ENCODE measurements at regions not wholly inside any gene's neighbourhood (a gene's known extent, or its start where the extent isn't known, plus 50 kb on each side); places are given as distances from the start of the nearest gene placed in this dataset.

GRCh38 chr15:24858737-24859601 lies 95.8 kb upstream of the SNRPN start:
- no peak for ATAC-seq (ENCODE audit: low read depth)
- H3K9me3 ChIP-seq (ENCODE audit: control extremely low read depth in 1 of 3, control insufficient read depth in 2 of 3, insufficient read depth in 1 of 3, low read length in 2 of 3) = peaks cover 1 to 7% (median 4%) of the 10 kb centered on the region in 3 donors
- no peaks in the 10 kb centered on the region for H3K79me2 ChIP-seq (ENCODE audit: control insufficient read depth, insufficient read depth, low read length)
- no peaks in the 10 kb centered on the region for H4K20me1 ChIP-seq (ENCODE audit: control insufficient read depth, insufficient read depth, low read length, poor library complexity, severe bottlenecking)
- H2AFZ ChIP-seq (ENCODE audit: insufficient read depth, low read depth, low read length, poor library complexity, severe bottlenecking) = no peak overlapping the region
- no peak overlapping the region for H3K27ac Mint-ChIP-seq
- H3K4me1 Mint-ChIP-seq = no peaks in the 10 kb centered on the region
- WGBS (ENCODE audit: insufficient coverage) = 57% methylated on average over 1 of the region's 7 CpGs
- H3K27me3 Mint-ChIP-seq = no peaks in the 10 kb centered on the region
- peaks cover 0 to 4% (median 0%) of the 10 kb centered on the region in 4 experiments for H3K27me3 ChIP-seq (replicated peaks in 1 of 4; ENCODE audit: control extremely low read depth in 1 of 4, control insufficient read depth in 3 of 4, insufficient read depth in 4 of 4, low read length in 3 of 4)
- peaks cover 5% of the 10 kb centered on the region for H3K9me3 Mint-ChIP-seq (ENCODE audit: insufficient read depth)
- H3K9ac ChIP-seq (ENCODE audit: low read length) = no peak overlapping the region
- H3K36me3 ChIP-seq (replicated peaks in 1 of 2; ENCODE audit: control extremely low read depth in 1 of 2, control insufficient read depth in 1 of 2, extremely low read depth in 1 of 2, insufficient read depth in 2 of 2, low read length in 1 of 2) = no peaks in the 10 kb centered on the region
- no peak overlapping the region for H3K4me3 Mint-ChIP-seq
- no peak overlapping the region for H3K27ac ChIP-seq (ENCODE audit: low read length in 2 of 2)
- H3K4me2 ChIP-seq (replicated peaks; ENCODE audit: low read depth, low read length, poor library complexity, severe bottlenecking) = no peak overlapping the region
- TF ChIP-seq CTCF (IDR thresholded peaks at IDR 0.05) = no peak
- TF ChIP-seq EZH2 (IDR thresholded peaks at IDR 0.05; ENCODE audit: borderline replicate concordance, insufficient read depth, low read depth, low read length, poor library complexity, severe bottlenecking) = no peak
- no peak overlapping the region for H3K4me3 ChIP-seq (ENCODE audit: control extremely low read depth in 1 of 5, extremely low read depth in 1 of 5, insufficient read depth in 1 of 5, low read depth in 2 of 5, low read length in 4 of 5)
- DNase-seq = no peak
- CTCF ChIA-PET = no interaction called here
- intact Hi-C loops (cut with micrococcal nuclease) = no loop called here
- H3K4me1 ChIP-seq (ENCODE audit: control insufficient read depth in 2 of 2, insufficient read depth in 2 of 2, low read length in 2 of 2) = no peaks in the 10 kb centered on the region
- POLR2A ChIA-PET = no interaction called here

DNA sequence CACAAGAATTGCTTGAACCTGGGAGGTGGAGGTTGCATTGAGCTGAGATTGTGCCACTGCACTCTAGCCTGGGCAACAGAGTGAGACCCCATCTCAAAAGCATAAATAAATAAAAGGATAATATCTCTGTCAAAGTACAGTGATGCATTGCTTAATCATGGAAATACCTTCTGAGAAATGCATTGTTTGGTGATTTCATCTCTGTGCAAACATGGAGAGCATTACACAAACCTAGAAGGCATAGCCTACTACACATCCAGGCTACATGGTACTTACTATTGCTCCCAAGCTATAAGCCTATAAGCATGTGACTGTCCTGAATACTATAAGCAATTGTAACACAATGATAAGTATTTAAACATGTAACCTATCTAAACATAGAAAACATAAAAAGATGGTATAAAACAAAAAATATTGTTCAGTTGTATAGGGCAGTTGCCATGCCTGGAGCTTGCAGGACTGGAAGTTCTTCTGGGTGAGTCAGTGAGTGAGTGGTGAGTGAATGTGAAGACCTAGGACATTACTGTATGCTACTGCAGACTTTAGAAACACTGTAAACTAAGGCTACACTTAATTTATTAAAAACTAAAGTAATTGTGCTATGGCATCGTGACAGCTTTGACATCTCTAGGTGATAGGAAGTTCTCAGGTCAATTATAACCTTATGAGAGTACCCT lies 93.6 kb upstream of the SNRPN start:
- no peak overlapping the region for H3K27ac Mint-ChIP-seq
- TF ChIP-seq EZH2 (IDR thresholded peaks at IDR 0.05; ENCODE audit: borderline replicate concordance, insufficient read depth, low read depth, low read length, poor library complexity, severe bottlenecking) = no peak
- no peak for TF ChIP-seq CTCF (IDR thresholded peaks at IDR 0.05)
- ATAC-seq (ENCODE audit: low read depth) (no peak), DNase-seq (no peak)
- no peaks in the 10 kb centered on the region for H3K27me3 Mint-ChIP-seq
- no peak overlapping the region for H3K4me3 ChIP-seq (ENCODE audit: control extremely low read depth in 1 of 5, extremely low read depth in 1 of 5, insufficient read depth in 1 of 5, low read depth in 2 of 5, low read length in 4 of 5)
- POLR2A ChIA-PET = no interaction called here
- H3K36me3 ChIP-seq (replicated peaks in 1 of 2; ENCODE audit: control extremely low read depth in 1 of 2, control insufficient read depth in 1 of 2, extremely low read depth in 1 of 2, insufficient read depth in 2 of 2, low read length in 1 of 2) = no peaks in the 10 kb centered on the region
- no peak overlapping the region for H3K9ac ChIP-seq (ENCODE audit: low read length)
- no CpG with 5 or more reads among the region's 1 CpG for WGBS (ENCODE audit: insufficient coverage)
- no peak overlapping the region for H2AFZ ChIP-seq (ENCODE audit: insufficient read depth, low read depth, low read length, poor library complexity, severe bottlenecking)
- no peak overlapping the region for H3K27ac ChIP-seq (ENCODE audit: low read length in 2 of 2)
- peaks cover 1 to 7% (median 4%) of the 10 kb centered on the region in 3 donors for H3K9me3 ChIP-seq (ENCODE audit: control extremely low read depth in 1 of 3, control insufficient read depth in 2 of 3, insufficient read depth in 1 of 3, low read length in 2 of 3)
- no peaks in the 10 kb centered on the region for H3K79me2 ChIP-seq (ENCODE audit: control insufficient read depth, insufficient read depth, low read length)
- H3K4me1 ChIP-seq (ENCODE audit: control insufficient read depth in 2 of 2, insufficient read depth in 2 of 2, low read length in 2 of 2) = no peaks in the 10 kb centered on the region
- no peak overlapping the region for H3K4me2 ChIP-seq (replicated peaks; ENCODE audit: low read depth, low read length, poor library complexity, severe bottlenecking)
- peaks cover 5% of the 10 kb centered on the region for H3K9me3 Mint-ChIP-seq (ENCODE audit: insufficient read depth)
- no peaks in the 10 kb centered on the region for H4K20me1 ChIP-seq (ENCODE audit: control insufficient read depth, insufficient read depth, low read length, poor library complexity, severe bottlenecking)
- no peak overlapping the region for H3K4me3 Mint-ChIP-seq
- intact Hi-C loops (cut with micrococcal nuclease) = no loop called here
- no peaks in the 10 kb centered on the region for H3K4me1 Mint-ChIP-seq
- CTCF ChIA-PET = no interaction called here
- H3K27me3 ChIP-seq (replicated peaks in 1 of 4; ENCODE audit: control extremely low read depth in 1 of 4, control insufficient read depth in 3 of 4, insufficient read depth in 4 of 4, low read length in 3 of 4) = peaks cover 0 to 4% (median 0%) of the 10 kb centered on the region in 4 experiments
